Posterior cingulate gyrus (tissue), 11 donors: ENCODE measurements at regions not wholly inside any gene's neighbourhood (a gene's known extent, or its start where the extent isn't known, plus 50 kb on each side); places are given as distances from the start of the nearest gene placed in this dataset.
"Not testable (repeated sequence)": the region's sequence is repeated elsewhere in the genome, so short reads cannot be mapped to it uniquely, and the experiment has no call there.

Experiments
- DNase-seq, 10 donors: peaks; one replicate each; pipeline versions ENCODE4 v3.0.0 to v3.0.0-alpha.2; 2020 to 2021; ENCODE audit warnings: mixed read lengths in 3 of 10
- intact Hi-C: fragments of 100-400 bp; cut with DNase I; formaldehyde crosslinking; loops from one replicate; pipeline ENCODE4 v1.15.1; 2023

DNA sequence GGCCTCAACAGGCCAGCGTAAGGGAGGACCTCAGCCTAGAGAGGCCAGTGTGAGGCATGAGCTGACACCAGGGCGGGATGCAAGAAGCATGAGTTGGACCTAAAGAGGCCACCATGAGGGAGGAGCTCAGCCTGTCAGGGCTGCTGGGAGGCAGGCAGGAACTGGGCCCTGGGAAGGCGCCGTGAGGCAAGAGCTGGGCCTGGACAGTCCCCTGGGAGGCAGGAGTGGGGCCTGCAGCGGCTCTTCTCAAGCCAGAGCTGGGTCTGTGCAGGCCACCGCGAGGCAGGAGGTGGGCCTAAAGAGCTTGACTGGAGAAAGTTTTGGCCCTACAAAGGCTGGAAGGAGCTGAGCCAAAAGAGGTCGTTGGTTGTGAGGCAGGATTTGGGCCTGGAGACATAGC, 328.9 kb downstream of the ZNF479 start:
- intact Hi-C loops, result not testable (repeated sequence)
- peak in 1 of 10 donors; percentile 82 for DNase-seq

DNA sequence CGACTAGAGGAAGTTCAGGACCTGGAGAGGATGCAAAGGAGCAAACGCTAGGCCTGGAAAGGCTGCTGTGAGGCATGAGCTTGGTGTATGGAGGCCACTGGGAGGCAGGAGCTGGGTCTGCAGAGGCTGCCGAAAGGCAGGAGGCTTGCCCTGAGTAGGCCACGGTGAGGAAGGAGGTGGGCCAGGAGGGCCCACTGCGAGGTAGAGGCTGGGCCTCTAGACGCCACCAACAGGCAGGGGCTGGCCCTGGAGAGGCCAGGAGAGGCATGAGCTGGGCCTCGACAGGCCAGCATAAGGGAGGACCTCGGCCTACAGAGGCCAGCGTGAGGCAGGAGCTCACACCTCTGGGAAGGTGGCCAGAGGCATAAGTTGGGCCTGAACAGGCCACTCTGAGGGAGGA, 330.0 kb downstream of the ZNF479 start:
- intact Hi-C loops, DNase-seq: not testable (repeated sequence)

DNA sequence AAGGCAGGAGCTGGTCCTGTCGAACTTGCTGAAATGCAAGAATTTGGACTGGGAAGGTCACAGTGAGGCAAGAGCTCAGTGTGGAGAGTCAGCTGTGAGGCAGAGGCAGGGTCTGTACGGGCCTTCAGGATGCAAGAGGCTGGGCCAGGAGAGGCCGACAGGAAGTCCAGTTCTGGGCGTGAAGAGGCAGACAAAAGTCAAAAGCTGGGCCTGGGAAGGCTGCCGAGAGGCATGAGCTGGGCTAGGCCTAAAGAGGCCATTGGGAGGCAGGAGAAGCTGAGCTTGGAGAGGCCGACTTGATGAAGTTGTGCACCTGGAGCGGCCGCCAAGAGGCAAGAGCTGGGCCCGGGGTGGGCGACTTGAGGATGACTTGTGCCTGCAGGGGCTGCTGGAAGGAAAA, 330.5 kb downstream of the ZNF479 start:
- intact Hi-C loops, result not testable (repeated sequence)
- peak in 1 of 10 donors; percentile 75 for DNase-seq

DNA sequence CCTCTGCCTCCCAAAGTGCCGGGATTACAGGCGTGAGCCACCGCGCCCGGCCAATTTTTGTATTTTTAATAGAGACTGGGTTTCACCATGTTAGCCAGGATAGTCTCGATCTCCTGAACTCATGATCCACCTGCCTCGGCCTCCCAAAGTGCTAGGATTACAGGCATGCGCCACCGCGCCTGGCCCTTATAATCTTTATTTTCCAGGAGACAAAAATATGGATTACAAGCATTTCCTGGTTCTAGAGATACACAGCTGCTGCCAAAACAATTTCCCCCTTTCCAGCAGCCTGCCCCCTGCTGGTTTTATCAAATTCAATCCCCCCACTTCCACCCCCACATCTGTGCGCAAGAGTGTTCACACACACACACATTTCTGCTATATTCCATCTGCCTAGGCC, 333.4 kb downstream of the ZNF479 start:
- intact Hi-C loops, DNase-seq: not testable (repeated sequence)

DNA sequence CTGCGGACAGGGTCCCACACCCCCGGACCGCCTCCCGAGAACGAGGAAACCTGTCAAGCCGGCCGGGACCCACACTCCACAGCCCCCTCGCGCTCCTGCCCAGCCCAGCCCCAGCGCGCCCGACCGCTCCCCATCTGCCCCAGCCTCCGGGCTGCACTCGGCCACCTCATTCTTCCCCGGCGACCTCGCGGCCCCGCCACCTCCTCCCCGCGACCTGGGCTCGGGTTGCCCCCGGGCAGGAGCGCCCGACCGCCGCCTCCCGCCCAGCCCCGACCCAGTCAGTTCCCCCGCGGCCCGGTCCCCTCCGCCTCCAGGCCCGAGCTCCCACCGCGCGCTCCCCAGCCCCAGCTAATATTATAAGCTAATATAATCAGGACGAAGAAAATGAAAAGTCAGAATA, 344.8 kb downstream of the ZNF479 start:
- DNase-seq, result not testable (repeated sequence)

More for the DNA sequence above, 344.8 kb downstream of the ZNF479 start:
- intact Hi-C loops, result not testable (repeated sequence)
